ENCODE measurements at regions not wholly inside any gene's neighbourhood (a gene's known extent, or its start where the extent isn't known, plus 50 kb on each side); places are given as distances from the start of the nearest gene placed in this dataset.

- Mint-ChIP-seq H3K36me3 (ENCODE audit: low read depth) (no peaks in the 10 kb centered on the region), H3K27me3 (no peaks in the 10 kb centered on the region), H3K4me3 (peak overlapping the region; percentile 47), H3K9me3 (no peaks in the 10 kb centered on the region), H3K4me1 (peaks cover 35% of the 10 kb centered on the region), H3K27ac (peak overlapping the region; percentile 16)
- DNase-seq (no peak), ATAC-seq (ENCODE audit: low read depth) (peak; percentile 40)
- ChIA-PET CTCF (interaction anchor here (1.6 kb wide), 1 partner anchor 53 kb away, joined by 6 read pairs; no protein-coding TSS in a partner anchor), POLR2A (interaction anchor here (0.6 to 5.2 kb wide), 8 partner anchors 10 to 116 kb away, joined by 3 to 38 read pairs (median 4); partner anchors contain the start of gene CCND2)
- intact Hi-C loops (cut with micrococcal nuclease): no loop called here
- no peak for TF ChIP-seq CTCF (IDR thresholded peaks at IDR 0.05)
Observed at GRCh38 chr12:4223273-4223845, 50.2 kb upstream of the CCND2 start.

GRCh38 chr12:4221258-4221620 is 52.3 kb upstream of the CCND2 start:
- no peak overlapping the region for H3K4me3 Mint-ChIP-seq
- TF ChIP-seq CTCF (IDR thresholded peaks at IDR 0.05): no peak
- peaks cover 54% of the 10 kb centered on the region for H3K4me1 Mint-ChIP-seq
- POLR2A ChIA-PET: interaction anchor here (0.6 kb wide), 1 partner anchor 9 kb away, joined by 3 read pairs; no protein-coding TSS in a partner anchor
- H3K36me3 Mint-ChIP-seq (ENCODE audit: low read depth): no peaks in the 10 kb centered on the region
- CTCF ChIA-PET: no interaction called here
- no peak for DNase-seq
- ATAC-seq (ENCODE audit: low read depth): no peak
- H3K9me3 Mint-ChIP-seq: no peaks in the 10 kb centered on the region
- no peak overlapping the region for H3K27ac Mint-ChIP-seq
- no peaks in the 10 kb centered on the region for H3K27me3 Mint-ChIP-seq
- intact Hi-C loops (cut with micrococcal nuclease): no loop called here

- intact Hi-C loops (cut with micrococcal nuclease): no loop called here
- Mint-ChIP-seq H3K27ac (no peak overlapping the region), H3K27me3 (no peaks in the 10 kb centered on the region), H3K4me3 (no peak overlapping the region), H3K9me3 (no peaks in the 10 kb centered on the region), H3K4me1 (peaks cover 57% of the 10 kb centered on the region), H3K36me3 (ENCODE audit: low read depth) (no peaks in the 10 kb centered on the region)
- TF ChIP-seq CTCF (IDR thresholded peaks at IDR 0.05): no peak
- DNase-seq: no peak
- no peak for ATAC-seq (ENCODE audit: low read depth)
- ChIA-PET CTCF (no interaction called here), POLR2A (no interaction called here)
Observed at GRCh38 chr12:4220536-4221257, 52.9 kb upstream of the CCND2 start.

- intact Hi-C loops (cut with micrococcal nuclease): no loop called here
- no peaks in the 10 kb centered on the region for H3K36me3 Mint-ChIP-seq (ENCODE audit: low read depth)
- no peak for TF ChIP-seq CTCF (IDR thresholded peaks at IDR 0.05)
- H3K4me3 Mint-ChIP-seq: no peak overlapping the region
- H3K27ac Mint-ChIP-seq: peak overlapping the region; percentile 66
- ATAC-seq (ENCODE audit: low read depth): no peak
- no peaks in the 10 kb centered on the region for H3K9me3 Mint-ChIP-seq
- DNase-seq: no peak
- ChIA-PET POLR2A (interaction anchor here (1.1 to 6.0 kb wide), 5 partner anchors 14 to 99 kb away, joined by 4 to 189 read pairs (median 42); partner anchors contain the start of gene CCND2), CTCF (interaction anchor here (2.5 to 2.9 kb wide), 2 partner anchors 54 to 109 kb away, joined by 9 to 14 read pairs; no protein-coding TSS in a partner anchor)
- peaks cover 49% of the 10 kb centered on the region for H3K4me1 Mint-ChIP-seq
- no peaks in the 10 kb centered on the region for H3K27me3 Mint-ChIP-seq
Observed at GRCh38 chr12:4217091-4217490, 56.5 kb upstream of the CCND2 start.

Measured in activated B cell treated with CpG ODN at 0.5 μM for 24 hours (primary cell).